ENCODE measurements at regions not wholly inside any gene's neighbourhood (a gene's known extent, or its start where the extent isn't known, plus 50 kb on each side); places are given as distances from the start of the nearest gene placed in this dataset.
A peak's percentile ranks its signal among the peaks of the same experiment; 100 is the strongest.

DNA sequence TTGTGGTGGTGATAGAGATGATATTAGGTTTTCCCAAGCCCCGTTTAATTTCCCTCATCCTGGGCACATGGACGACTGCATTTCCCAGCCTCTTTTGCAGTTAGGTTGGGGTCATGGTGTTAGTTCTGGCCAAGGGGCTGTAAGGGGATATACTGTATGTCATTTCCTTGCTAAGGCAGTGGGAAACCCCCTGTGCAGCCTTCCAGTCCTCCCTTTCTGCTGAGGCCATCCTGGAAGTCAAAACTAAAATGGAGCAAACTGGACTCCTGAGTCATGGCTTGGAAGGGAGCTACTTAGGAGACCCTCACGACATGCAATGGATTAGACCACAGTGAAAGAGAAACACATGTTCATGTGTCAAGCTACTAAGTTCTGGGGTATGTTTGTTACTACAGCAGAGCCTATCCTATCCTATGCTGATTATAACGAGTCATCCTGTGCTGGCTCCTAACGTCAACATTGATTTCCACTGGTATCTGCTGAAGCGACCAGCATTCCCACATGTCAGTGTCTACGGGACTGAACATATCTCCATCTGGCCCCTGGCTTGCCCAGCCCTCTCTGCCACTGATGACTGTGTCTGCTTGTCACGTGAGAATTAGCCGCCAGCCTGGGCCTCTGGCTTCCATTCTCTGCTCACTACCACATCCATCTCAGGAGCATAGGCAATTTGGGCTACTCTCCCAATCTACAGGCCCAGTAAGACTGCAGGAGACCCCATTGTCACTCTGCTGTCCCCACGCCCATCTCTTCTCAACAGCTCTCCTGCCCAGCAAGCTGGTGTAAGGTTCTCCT lies 85.6 kb upstream of the MEF2A start:
- Histone ChIP-seq H3K27me3 (ENCODE audit: control insufficient read depth, insufficient read depth, low read length) (no peaks in the 10 kb centered on the region), H3K36me3 (ENCODE audit: control insufficient read depth, insufficient read depth, low read length) (no peaks in the 10 kb centered on the region), H3K9me3 (ENCODE audit: control insufficient read depth, insufficient read depth, low read length) (no peaks in the 10 kb centered on the region), H3K4me3 (ENCODE audit: low read depth, low read length) (no peak overlapping the region), H3K9ac (ENCODE audit: low read depth, low read length) (no peak overlapping the region), H3K4me1 (ENCODE audit: control insufficient read depth, insufficient read depth, low read length) (no peaks in the 10 kb centered on the region)

DNA sequence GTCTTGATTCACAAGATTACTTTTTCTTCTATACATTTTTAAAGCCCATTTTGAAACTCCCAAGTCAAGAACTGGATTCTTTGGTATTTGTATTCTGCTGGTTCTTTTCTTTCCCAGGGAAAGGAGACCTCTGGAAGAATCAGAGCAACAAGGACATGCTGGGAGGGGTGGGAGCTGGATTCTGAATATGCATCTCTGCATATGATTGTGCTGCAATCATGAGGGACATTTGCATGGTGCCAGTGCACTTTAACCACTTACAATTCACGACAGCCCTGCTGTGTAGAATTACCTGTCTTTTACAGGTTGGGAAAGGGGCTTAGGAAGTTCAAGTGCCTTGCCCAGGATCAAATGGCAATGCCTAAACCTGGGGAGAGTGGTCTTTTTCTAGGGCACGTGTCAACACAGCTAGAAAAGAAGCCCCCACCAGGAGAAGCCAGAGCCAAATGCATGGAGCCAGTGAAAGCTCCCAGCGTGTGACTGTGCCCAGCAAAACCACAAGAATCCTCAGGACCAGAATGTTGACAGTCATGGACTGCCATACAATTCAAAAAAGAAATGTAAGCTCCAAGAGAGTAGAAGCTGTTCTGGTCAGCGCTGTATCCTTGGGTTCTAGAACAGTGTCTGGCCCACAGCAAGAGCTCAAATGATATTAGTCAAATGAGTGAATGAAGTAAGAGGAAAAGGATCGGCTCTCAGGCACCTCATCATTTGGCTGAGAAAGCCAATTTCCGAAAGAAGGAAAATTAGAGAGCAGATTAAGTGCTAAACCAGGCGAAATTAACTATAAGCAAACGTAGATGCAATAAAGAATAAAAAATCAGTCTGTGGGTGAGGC lies 84.5 kb upstream of the MEF2A start:
- no peaks in the 10 kb centered on the region for H3K9me3 ChIP-seq (ENCODE audit: control insufficient read depth, insufficient read depth, low read length)
- peaks cover 8% of the 10 kb centered on the region for H3K27me3 ChIP-seq (ENCODE audit: control insufficient read depth, insufficient read depth, low read length)
- no peak overlapping the region for H3K9ac ChIP-seq (ENCODE audit: low read depth, low read length)
- peaks cover 4% of the 10 kb centered on the region for H3K4me1 ChIP-seq (ENCODE audit: control insufficient read depth, insufficient read depth, low read length)
- no peaks in the 10 kb centered on the region for H3K36me3 ChIP-seq (ENCODE audit: control insufficient read depth, insufficient read depth, low read length)
- no peak overlapping the region for H3K4me3 ChIP-seq (ENCODE audit: low read depth, low read length)

DNA sequence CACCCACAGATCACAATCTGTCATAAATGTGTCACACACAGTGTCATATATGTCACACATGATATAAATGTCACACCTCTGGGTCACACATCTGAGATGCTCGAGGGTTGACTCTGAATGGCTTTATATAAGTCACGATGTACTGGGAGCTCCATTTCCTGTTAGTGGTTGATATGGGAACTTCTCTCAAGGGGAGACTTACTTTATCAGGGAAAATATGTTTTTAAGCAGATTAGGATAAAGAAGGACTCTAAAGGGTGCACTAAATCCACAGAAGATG lies 83.9 kb upstream of the MEF2A start:
- H3K4me1 ChIP-seq (ENCODE audit: control insufficient read depth, insufficient read depth, low read length) = peaks cover 4% of the 10 kb centered on the region
- H3K9ac ChIP-seq (ENCODE audit: low read depth, low read length) = no peak overlapping the region
- no peaks in the 10 kb centered on the region for H3K36me3 ChIP-seq (ENCODE audit: control insufficient read depth, insufficient read depth, low read length)
- no peaks in the 10 kb centered on the region for H3K9me3 ChIP-seq (ENCODE audit: control insufficient read depth, insufficient read depth, low read length)
- H3K27me3 ChIP-seq (ENCODE audit: control insufficient read depth, insufficient read depth, low read length) = peaks cover 8% of the 10 kb centered on the region
- no peak overlapping the region for H3K4me3 ChIP-seq (ENCODE audit: low read depth, low read length)

DNA sequence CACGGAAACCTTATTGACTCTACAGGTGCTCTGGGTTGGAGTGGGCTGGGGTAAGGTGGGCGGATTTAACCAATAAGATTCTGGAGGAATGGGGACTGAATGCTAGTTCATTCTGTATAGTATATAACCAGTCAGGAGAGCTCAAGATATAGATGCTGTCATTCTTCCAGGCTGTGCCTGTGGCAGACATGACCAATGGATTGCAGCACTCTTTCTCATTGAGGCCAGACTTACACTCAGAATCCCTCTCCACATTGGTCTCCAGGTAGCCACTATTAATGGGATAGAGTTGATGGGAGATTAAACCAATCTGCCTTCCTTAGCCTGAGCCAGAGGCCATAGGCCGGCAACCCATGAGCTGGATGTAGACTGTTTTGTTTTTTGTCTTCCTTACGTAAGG lies 82.8 kb upstream of the MEF2A start:
- Histone ChIP-seq H3K9me3 (ENCODE audit: control insufficient read depth, insufficient read depth, low read length) (no peaks in the 10 kb centered on the region), H3K4me3 (ENCODE audit: low read depth, low read length) (no peak overlapping the region), H3K36me3 (ENCODE audit: control insufficient read depth, insufficient read depth, low read length) (no peaks in the 10 kb centered on the region), H3K4me1 (ENCODE audit: control insufficient read depth, insufficient read depth, low read length) (peaks cover 6% of the 10 kb centered on the region), H3K27me3 (ENCODE audit: control insufficient read depth, insufficient read depth, low read length) (peaks cover 8% of the 10 kb centered on the region), H3K9ac (ENCODE audit: low read depth, low read length) (no peak overlapping the region)

DNA sequence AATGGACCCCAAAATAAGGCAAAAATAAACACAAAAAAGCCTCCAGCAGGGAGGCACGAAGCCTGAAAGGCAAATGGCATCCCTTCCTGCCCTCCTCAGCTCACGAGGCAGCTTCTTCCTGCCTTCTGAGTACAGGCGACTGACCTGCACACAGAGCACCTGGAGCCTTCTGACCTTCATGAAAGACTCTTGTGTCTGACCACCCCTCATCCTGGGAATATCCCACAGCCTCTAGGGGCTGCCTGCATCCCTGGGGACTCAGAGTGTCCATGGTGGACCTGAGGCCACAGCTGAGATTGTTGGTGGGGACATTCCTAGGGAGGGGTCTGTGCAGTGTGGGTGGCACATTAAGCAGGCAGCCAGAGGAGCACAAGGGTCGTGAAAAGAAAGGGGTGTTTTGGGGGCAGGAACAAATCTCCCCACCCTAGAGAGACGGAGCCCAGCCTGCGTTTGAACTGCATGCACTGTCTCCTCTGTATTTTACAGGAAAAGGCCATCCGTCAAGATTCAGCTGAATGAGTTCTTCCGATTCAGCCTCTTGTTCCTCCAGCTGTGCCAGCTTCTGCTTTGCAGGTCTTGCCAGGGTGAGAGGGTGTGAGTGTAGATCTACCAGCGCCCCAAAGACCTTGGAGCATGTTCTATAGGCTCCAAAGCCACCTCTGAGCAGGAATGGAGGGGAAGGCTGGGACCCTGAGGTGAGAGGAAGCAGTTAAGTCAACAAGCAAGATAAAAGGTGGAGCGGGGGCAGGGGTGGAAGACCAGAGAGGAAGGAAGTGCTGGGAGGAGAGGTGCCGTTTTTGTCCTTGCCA lies 80.4 kb upstream of the MEF2A start:
- H3K27me3 ChIP-seq (ENCODE audit: control insufficient read depth, insufficient read depth, low read length) = peaks cover 8% of the 10 kb centered on the region
- H3K9me3 ChIP-seq (ENCODE audit: control insufficient read depth, insufficient read depth, low read length) = no peaks in the 10 kb centered on the region
- H3K4me1 ChIP-seq (ENCODE audit: control insufficient read depth, insufficient read depth, low read length) = peaks cover 6% of the 10 kb centered on the region
- H3K9ac ChIP-seq (ENCODE audit: low read depth, low read length) = no peak overlapping the region
- H3K36me3 ChIP-seq (ENCODE audit: control insufficient read depth, insufficient read depth, low read length) = no peaks in the 10 kb centered on the region
- H3K4me3 ChIP-seq (ENCODE audit: low read depth, low read length) = peak overlapping the region; percentile 61

DNA sequence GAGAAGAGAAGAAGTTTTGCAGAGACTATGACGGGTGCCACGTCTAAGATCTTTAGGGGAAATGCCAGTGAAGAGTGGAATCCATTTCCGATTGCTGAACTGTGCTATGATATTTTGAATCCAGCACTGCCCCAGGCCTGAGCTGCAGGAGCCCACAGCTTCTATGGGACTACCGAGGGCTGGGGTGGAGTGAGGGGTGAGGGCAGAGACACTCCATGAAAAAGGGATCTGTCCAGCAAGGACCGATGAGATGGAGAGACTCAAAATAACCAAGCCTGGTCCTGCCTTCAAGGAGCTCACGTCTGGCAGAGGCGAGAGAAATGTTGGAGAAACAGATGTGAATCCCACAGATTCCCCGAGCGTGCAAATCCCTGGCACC lies 79.8 kb upstream of the MEF2A start:
- H3K9me3 ChIP-seq (ENCODE audit: control insufficient read depth, insufficient read depth, low read length) = no peaks in the 10 kb centered on the region
- H3K36me3 ChIP-seq (ENCODE audit: control insufficient read depth, insufficient read depth, low read length) = no peaks in the 10 kb centered on the region
- no peak overlapping the region for H3K9ac ChIP-seq (ENCODE audit: low read depth, low read length)
- H3K4me3 ChIP-seq (ENCODE audit: low read depth, low read length) = peak overlapping the region; percentile 61
- peaks cover 6% of the 10 kb centered on the region for H3K4me1 ChIP-seq (ENCODE audit: control insufficient read depth, insufficient read depth, low read length)
- peaks cover 8% of the 10 kb centered on the region for H3K27me3 ChIP-seq (ENCODE audit: control insufficient read depth, insufficient read depth, low read length)

DNA sequence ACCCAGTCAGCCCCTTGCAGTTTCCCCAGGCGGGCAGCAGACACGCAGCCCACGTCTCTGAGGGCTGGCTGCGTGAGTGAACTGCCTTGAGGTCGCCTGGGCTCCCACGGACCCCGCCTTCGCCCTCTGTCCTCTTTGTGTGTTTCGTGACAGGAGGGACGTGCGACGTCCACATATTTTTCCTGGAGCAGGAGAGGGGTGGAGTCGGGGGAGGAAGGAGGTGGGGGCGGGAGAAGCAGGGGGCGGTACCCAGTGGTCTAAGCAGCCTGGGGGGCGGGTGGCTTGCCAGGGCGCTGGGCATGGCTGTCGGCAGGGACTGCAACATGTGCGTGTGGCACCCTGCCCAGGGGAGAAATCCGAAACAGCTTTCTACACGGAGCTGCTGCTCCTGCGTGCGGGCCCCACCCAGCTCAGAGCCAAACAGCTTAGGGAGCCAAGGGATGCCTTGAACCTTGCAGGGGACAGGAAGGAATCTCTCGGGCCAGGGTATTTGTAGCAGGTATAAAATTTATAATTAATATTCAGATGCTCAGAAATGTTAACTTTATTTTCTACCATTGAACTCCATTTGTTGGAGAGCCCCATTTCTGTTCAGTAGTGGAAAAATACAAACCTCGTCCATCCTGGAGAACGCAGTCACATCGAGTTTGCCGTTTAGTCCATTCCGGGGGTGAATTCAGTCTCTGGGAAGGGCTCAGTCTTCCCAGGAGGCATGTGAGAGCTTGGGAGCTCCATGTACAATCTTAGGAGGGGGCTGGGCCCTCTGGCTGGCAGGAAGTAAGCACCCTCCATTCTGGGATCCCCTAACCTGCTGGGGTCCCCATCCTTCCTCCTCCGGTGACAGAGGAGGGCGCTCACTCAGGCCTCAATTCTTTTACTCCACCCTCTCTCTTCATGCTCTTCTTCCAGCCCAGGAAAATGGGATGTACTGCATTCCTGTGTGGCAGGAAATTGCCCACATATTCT lies 79.1 kb upstream of the MEF2A start:
- Histone ChIP-seq H3K36me3 (ENCODE audit: control insufficient read depth, insufficient read depth, low read length) (no peaks in the 10 kb centered on the region), H3K4me3 (ENCODE audit: low read depth, low read length) (peak overlapping the region; percentile 61), H3K9me3 (ENCODE audit: control insufficient read depth, insufficient read depth, low read length) (no peaks in the 10 kb centered on the region), H3K4me1 (ENCODE audit: control insufficient read depth, insufficient read depth, low read length) (peaks cover 6% of the 10 kb centered on the region), H3K9ac (ENCODE audit: low read depth, low read length) (no peak overlapping the region), H3K27me3 (ENCODE audit: control insufficient read depth, insufficient read depth, low read length) (peaks cover 8% of the 10 kb centered on the region)

DNA sequence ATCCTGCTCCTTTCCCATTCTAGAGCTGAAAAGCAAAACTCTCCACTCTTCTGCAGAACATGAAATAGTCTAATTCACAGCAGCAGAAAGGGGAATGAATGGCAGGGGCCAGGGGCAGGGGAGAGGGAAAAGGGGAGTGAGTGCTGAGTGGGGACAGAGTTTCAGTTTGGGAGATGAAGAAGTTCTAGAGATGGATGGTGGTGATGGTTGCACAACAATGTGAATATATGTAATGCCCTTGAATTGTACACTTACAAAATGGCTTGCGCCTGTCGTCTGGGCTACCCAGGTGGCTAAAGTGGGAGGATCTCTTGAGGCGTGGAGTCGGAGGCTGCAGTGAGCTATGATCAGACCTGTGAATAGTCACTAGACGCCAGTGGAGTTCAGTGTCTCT lies 78.5 kb upstream of the MEF2A start:
- Histone ChIP-seq H3K4me3 (ENCODE audit: low read depth, low read length) (no peak overlapping the region), H3K9me3 (ENCODE audit: control insufficient read depth, insufficient read depth, low read length) (no peaks in the 10 kb centered on the region), H3K27me3 (ENCODE audit: control insufficient read depth, insufficient read depth, low read length) (peaks cover 8% of the 10 kb centered on the region), H3K36me3 (ENCODE audit: control insufficient read depth, insufficient read depth, low read length) (no peaks in the 10 kb centered on the region), H3K9ac (ENCODE audit: low read depth, low read length) (no peak overlapping the region), H3K4me1 (ENCODE audit: control insufficient read depth, insufficient read depth, low read length) (peaks cover 6% of the 10 kb centered on the region)

DNA sequence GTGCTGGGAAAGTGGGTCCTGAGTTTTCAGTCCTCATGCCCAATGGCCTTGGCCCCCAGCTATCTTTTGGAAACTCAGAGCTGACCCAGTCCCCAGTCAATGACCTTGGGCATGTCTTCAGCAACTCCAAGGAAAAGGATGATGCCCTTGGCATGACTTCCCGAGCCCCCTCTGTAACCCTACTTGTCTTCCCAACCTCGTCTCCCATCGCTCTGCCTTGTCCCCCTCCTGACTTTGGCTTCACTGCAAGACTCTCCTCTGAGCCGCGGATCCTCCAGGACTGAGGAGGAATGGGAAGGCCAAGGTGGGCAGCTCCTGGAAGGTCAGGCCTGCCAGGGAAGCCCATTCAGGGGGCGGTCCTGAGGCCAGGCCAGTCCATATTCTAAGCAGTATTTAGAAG lies 73.5 kb upstream of the MEF2A start:
- Histone ChIP-seq H3K4me1 (ENCODE audit: control insufficient read depth, insufficient read depth, low read length) (peaks cover 1% of the 10 kb centered on the region), H3K36me3 (ENCODE audit: control insufficient read depth, insufficient read depth, low read length) (no peaks in the 10 kb centered on the region), H3K9me3 (ENCODE audit: control insufficient read depth, insufficient read depth, low read length) (no peaks in the 10 kb centered on the region), H3K27me3 (ENCODE audit: control insufficient read depth, insufficient read depth, low read length) (no peaks in the 10 kb centered on the region), H3K9ac (ENCODE audit: low read depth, low read length) (no peak overlapping the region), H3K4me3 (ENCODE audit: low read depth, low read length) (no peak overlapping the region)

DNA sequence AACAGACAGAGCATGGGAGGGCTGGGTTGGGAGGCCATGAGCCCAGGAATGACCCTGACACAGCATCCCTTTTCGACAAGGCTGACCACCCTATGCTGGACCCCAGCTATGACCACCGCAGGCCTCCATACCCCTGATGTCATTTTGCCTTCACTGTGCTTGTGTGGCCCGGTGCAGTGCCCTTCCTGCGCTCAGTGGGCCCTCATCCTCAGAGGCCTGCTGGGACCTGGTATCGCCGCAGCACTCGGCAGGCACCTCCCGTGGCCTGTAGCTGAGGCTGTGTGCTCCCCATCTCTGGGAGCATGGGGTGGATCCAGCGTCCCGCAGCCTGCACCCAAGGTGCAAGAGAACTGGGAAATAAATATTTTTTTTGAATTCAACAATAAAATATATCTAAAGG lies 73.1 kb upstream of the MEF2A start:
- Histone ChIP-seq H3K4me3 (ENCODE audit: low read depth, low read length) (no peak overlapping the region), H3K36me3 (ENCODE audit: control insufficient read depth, insufficient read depth, low read length) (no peaks in the 10 kb centered on the region), H3K9me3 (ENCODE audit: control insufficient read depth, insufficient read depth, low read length) (no peaks in the 10 kb centered on the region), H3K4me1 (ENCODE audit: control insufficient read depth, insufficient read depth, low read length) (no peaks in the 10 kb centered on the region), H3K27me3 (ENCODE audit: control insufficient read depth, insufficient read depth, low read length) (no peaks in the 10 kb centered on the region), H3K9ac (ENCODE audit: low read depth, low read length) (no peak overlapping the region)

DNA sequence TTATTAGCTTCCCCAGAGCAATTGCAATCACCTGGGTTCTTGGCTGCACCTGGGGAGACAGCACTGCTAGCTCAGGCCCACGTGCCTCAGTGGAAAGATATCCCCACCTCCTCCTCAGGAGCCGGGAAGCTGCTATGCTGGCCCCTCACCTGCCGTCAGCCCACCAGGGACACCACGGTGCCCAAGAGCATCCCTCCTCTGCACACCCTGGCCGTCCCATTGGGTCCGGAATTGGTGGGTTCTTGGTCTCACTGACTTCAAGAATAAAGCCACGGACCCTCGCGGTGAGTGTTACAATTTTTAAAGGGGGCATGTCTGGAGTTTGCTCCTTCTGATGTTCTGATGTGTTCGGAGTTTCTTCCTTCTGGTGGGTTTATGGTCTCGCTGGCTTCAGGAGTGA lies 72.3 kb upstream of the MEF2A start:
- Histone ChIP-seq H3K27me3 (ENCODE audit: control insufficient read depth, insufficient read depth, low read length) (no peaks in the 10 kb centered on the region), H3K4me3 (ENCODE audit: low read depth, low read length) (no peak overlapping the region), H3K9me3 (ENCODE audit: control insufficient read depth, insufficient read depth, low read length) (no peaks in the 10 kb centered on the region), H3K36me3 (ENCODE audit: control insufficient read depth, insufficient read depth, low read length) (no peaks in the 10 kb centered on the region), H3K4me1 (ENCODE audit: control insufficient read depth, insufficient read depth, low read length) (no peaks in the 10 kb centered on the region), H3K9ac (ENCODE audit: low read depth, low read length) (no peak overlapping the region)
